Activated T-cell treated with anti-CD3 and anti-CD28 coated beads for 4 hours (primary cell): ENCODE measurements at regions not wholly inside any gene's neighbourhood (a gene's known extent, or its start where the extent isn't known, plus 50 kb on each side); places are given as distances from the start of the nearest gene placed in this dataset.

Experiments
- DNase-seq: peaks from one replicate; pipeline ENCODE4 v3.0.0-alpha.2; 2020

DNA sequence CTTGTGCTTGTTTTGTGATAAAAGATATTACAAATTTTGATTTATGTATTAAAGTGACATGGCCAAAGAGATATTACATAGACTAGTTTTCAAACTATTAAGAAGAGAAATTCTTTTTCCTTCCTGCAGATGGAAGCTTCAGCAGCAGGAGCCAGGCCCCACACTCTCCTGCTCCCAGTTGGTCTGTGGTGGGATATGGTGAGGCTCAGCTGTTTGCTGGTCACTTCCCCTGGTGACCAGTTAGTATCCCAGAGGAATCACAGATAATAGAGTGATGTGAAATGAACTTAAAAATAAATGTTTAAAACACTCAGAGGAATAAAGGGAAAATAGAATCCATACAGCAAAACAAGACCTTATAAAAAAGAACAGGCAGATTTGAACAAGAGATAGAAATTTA is 154.7 kb downstream of the KTN1 start:
- no peak for DNase-seq

- DNase-seq, result no peak
These were observed 160.1 kb downstream of the KTN1 start for GRCh38 chr14:55739967-55740648.

- DNase-seq, result no peak
These were observed 160.6 kb downstream of the KTN1 start for GRCh38 chr14:55740649-55740989.

- no peak for DNase-seq
These were observed 161.2 kb downstream of the KTN1 start for GRCh38 chr14:55741240-55741639.

DNA sequence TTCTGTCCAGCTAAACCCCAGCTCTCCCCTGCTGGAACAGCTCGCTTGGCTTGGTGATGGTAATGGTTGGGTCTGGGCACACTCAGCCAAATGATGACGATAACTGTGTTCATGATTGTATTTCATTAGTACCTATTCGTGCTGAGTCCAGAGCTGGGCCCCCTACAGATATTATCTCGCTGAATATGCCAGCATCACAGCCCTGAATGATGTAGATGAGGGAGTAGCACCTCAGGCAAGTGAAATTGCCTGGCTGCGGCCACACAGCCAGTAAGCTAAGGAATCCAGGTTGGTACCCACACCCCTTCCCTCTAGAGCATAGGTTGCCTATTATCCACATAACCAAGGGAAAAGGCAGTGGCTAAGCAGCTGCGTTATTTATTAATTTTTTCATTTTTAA is 163.5 kb downstream of the KTN1 start:
- no peak for DNase-seq

- DNase-seq, result no peak
These were observed 164.3 kb downstream of the KTN1 start for GRCh38 chr14:55744321-55744720.

DNA sequence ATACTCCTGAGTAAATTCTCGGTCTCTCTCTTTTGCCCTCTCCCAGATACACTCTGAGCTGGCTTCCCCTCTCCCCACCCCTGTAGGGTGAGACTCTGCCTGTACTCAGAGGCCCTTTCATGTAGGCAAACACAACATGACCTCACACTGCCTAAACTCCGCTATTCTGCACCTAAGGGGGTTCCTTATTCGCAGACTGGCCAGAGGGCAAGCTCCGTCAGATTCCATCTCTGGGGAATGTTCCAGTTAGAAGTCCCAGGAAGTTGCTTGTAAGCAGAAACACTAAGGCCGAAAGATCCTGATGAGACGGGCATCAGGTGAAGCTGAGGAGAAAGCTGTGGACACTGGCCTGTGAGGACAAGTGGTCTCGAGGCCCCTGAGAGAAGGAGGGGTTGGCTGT is 165.9 kb downstream of the KTN1 start:
- no peak for DNase-seq

DNA sequence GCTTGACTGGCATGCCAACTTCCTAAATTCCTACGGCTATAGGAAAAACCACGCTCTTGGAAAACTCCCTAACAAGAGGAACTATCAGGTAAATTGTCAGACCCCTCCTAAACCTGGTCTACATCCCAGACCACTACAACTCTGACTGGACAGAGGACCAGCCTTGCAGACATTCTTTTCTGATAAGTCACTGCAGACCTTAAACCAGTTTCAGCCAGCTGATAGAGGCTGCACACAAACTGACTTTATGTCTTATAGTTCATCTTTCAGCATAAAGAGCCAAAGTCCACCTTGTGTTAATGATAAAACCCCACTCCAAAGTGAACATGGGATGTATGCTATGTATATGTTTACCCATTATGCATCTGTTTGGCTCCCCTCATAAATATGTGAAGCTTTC is 166.6 kb downstream of the KTN1 start:
- no peak for DNase-seq

DNA sequence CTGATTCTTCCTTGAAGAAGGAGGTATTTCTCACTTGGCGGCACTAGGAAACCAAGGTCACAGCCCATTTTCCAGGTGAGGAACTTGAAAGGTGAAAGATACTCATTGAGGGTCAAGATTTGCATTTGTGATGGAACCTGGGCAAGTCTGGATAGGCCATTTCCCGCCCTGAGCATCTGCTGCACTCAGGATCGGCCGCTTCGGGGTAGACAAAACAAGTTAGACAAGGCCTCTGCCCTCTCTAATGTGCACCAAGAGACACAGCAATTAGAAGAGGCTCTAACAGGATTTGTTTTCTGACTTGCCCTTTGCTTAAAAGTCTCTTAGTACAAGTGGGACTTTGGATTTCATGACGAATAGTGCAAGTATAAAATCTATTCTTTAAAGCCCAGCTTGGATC is 167.2 kb downstream of the KTN1 start:
- no peak for DNase-seq

DNA sequence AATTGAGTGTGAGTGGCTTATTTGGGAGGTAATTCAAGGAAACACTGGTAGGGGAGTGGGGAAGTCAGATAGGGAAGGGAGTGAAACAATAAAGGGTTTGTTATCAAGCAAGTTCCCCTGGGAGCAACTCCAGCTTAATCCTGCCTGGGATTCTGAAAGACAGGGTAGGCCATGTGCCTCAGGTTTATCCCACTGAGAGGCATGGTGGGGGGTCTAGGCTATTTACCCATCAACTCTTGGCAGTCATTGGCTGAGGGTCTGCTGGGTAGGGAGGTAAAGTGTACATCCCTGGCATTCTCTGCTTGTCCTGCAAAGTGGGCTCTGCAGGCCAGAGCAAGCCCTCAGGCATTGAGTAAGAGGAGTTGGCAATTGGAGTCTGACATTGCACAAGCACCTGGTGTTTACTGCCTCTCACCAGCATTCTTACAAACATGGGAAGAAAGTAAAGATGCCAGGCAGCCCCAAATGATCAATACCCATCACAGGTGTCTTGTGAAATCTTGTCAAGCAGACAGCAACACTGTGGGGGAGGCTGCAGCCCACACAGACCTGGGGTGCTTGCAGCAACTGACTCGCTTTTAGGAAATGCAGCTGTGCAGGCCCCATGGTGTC is 169.3 kb downstream of the KTN1 start:
- DNase-seq, result no peak

DNA sequence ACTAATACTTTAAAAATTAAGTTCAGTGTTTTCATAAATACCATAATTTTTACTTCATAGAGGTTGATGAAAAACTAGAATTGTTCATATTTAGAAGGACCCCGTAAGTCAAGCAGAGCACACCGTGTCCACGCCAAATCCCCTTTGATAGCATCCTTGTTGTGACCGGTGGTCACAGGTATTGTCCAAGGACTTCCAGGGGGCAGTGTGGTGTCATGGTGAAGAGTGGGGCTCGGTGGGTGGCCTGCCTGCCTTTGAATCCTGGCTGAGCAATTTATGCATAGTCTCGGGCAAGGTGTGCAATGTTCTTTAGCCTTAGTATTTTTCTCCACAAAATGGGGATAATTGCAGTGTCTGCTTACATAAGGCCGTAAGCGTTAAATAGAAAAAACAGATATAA is 169.9 kb downstream of the KTN1 start:
- DNase-seq, result no peak

- no peak for DNase-seq
These were observed 172.8 kb downstream of the KTN1 start for GRCh38 chr14:55752580-55753390.

- DNase-seq, result no peak
These were observed 174.5 kb downstream of the KTN1 start for GRCh38 chr14:55754471-55754870.

DNA sequence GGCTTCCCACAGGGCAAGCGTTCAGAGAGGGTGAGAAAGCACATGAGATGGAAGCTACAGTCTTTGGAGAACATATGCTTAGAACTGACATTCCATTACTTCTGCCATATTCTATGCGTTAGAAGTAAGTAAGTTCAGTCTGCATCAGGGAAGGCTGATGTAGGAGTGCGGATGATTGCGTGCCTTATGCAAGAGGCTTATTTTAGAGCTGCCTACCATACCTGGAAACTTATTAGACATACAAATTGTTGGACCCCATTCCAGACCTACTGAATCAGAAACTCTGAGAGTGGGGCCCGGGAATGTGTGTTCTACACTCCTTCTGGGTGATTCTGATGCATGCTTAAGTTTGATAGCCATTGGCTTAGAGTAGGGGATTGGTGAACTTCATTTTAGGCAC is 174.9 kb downstream of the KTN1 start:
- no peak for DNase-seq

- DNase-seq, result no peak
These were observed 176.1 kb downstream of the KTN1 start for GRCh38 chr14:55756078-55756477.

DNA sequence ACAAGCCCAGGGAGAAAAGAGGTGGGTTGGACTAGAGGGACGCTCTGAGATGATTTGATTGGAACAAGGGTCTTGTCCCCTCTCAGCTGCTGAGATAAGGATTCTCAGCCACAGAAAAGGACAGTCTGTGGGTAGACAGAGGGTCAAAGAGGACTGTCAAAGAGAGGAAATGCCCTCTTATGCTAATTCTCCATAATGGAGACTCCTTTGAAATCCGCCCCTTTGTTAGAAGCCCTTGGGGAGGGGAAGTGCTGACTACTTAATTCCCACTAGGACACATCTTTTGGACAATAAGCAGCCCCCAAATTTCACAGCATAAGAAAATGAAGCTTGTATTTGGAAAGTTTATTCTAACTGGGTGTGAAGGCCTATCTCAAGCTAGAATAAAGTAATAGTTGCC is 176.6 kb downstream of the KTN1 start:
- DNase-seq, result no peak

DNA sequence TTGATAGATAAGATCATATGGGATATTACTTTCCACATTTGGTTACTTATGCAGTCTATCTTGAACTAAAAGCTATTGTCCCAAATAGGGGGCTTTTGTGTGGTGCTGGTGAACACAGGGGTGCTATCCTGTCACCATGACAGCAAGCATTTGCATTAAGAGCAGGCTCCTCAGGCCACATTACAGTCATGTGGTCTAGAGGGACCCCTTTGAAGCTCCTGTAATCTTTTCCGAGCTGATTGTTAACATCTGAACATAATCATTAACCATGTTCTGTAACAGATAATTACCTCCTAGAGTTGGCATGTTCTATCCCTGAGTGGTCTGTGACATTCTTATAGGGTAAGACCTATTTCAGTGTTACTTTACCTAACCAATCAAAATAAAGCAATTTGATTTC is 178.8 kb downstream of the KTN1 start:
- DNase-seq, result no peak

GRCh38 chr14:55760789-55761566 is 181.0 kb downstream of the KTN1 start:
- DNase-seq, result no peak

DNA sequence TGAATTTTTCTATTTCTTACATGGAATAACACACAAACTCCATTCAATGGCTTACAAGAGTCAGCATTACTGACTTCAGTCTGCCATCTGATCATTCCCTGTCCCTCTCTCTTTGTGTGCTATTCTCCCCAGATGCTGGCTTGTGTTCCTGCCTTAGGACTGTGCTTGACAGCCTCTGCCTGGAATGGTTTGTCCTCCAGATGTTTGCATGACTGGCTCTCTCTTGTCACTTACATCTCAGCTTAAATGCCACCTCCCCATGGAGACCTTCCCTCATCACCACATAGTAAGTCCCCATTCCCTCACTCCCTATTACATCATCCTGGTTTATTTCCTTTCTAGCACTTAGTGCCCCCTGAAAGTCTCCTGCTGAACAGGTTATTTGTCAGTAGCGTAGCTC is 181.6 kb downstream of the KTN1 start:
- DNase-seq, result no peak

DNA sequence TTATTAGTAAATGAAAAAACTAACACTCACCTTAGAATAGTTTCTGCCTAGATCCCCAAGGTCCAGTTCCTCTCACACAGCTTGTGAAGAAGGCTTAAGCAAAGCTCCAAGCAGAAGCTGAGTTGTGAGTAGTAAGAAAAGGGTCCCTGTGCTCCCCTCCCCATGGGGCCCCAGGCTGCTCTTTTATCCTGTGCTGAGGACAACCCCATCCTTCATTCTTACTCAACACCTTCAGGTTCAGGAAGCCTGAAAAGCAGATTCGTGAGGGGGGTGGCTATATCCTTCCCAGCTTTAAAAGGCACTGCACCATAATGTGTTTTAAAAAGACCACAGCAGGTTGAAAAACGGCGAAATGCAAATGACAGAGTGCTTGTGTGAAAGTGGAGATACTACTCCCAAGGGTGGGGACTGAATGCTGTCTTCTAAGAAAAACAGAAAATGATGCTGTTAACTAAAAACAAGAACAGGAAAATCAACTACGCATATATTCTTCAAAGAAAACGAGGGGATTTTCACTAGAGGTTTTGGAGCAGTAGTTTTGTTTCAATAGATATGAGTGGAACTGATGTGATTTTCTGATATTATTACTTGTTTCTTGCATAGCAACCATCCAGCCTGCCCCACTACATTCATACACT is 182.7 kb downstream of the KTN1 start:
- DNase-seq, result no peak

DNA sequence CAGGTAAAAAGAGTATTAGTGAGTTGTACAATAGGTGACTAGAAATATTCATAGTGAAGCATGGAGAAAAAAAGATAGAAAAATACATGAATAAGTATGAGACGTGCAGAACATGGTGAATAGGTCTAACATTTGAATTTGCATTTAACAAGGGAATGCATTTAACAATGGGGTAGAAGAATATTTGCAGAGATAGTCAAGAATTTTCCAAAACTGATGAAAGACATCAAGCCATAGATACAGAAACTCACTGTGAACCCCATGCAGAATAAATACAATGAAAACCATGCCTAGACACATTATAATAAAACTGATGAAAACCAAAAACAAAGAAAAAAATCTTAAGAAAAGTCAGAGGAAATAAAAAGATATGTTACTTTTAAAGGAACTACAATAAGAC is 184.8 kb downstream of the KTN1 start:
- no peak for DNase-seq

DNA sequence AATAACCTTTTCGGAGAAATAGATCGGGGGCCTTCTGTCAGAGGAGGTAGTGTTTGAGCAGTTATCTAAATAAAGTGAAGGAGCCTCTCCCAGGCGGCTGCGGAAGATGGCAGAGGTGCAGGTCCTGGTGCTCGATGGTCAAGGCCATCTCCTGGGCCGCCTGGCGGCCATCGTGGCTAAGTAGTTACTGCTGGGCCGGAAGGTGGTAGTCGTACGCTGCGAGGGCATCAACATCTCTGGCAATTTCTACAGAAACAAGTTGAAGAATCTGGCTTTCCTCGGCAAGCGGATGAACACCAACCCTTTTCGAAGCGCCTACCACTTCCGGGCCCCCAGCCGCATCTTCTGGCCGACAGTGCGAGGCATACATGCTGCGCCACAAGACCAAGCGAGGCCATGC is 186.1 kb downstream of the KTN1 start:
- no peak for DNase-seq

DNA sequence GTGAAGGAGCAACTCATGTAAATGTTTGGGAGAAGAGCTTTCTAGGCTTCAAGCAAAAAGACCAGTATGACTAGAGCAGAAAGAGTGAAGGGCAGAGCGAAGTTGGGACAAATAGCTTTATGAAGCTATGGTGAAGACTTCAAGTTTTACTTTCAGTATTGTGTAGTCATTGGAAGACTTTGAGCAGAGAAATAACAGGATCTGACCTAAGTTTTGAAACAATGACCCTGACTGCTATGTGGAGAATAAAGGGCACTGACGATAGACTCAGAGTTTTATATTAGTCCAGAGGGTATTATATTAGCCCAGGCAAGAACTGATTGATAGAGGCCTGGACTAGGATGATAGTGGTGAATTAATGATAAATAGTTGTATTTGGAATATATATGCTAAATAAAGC is 187.3 kb downstream of the KTN1 start:
- no peak for DNase-seq
